Gastroesophageal sphincter (tissue), 2 donors: ENCODE measurements at regions not wholly inside any gene's neighbourhood (a gene's known extent, or its start where the extent isn't known, plus 50 kb on each side); places are given as distances from the start of the nearest gene placed in this dataset.

Experiments used
- EP300 ChIP-seq: sonication (generic); formaldehyde crosslinking; IDR thresholded peaks from one replicate; pipeline ENCODE4 v1.6.1; 2017; ENCODE audit warnings: antibody characterized with exemption, mild to moderate bottlenecking
- POLR2A ChIP-seq, 2 donors: fragments of 450-650 bp; IDR thresholded peaks; one replicate each; pipeline ENCODE4 v1.6.1; 2017; ENCODE audit warnings: antibody characterized with exemption in 2 of 2, mild to moderate bottlenecking in 2 of 2, moderate library complexity in 1 of 2

DNA sequence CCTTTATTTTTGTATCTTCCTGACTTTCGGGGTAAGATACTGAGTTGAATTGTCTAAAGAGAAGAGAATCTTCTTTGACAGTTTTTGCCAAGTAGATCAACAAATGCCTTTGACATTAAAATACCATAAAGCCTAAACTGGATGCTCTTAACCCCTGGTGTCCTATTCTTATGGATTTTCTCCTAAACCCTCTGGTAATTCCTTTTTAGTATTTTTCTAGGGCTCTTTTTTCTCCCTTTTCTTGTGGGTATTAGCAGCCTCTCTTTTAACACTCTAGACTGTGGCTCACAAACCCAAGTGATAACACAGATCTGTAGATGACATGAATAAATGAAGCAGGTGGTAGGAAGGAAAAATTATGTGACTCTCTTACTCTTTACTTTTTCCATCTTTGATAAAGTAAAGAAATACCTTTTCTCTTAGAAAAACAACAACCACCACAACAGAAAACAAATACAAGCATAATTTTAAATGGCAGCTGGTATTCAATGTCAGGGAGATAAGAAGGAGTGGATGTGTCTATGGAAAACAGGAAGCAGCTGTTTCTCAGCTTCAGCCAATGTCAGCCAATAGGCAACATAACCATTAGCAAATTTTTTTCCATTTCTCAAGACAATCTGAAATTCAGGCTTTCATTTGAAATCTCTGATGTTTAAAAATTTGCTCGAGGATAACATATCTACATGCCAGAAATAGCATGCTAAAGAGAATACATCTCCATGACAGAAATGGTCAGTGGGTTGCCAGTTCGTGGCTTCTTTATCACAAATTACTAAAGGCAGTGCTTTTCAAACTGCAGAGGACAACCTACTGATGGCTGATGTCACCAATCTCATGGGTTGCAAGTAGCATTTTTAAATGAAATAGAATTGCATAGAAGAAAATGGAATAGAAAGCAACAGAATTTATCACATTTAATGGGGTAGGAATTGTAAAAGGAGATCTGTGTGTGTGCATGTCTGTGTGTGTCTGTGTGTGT lies 123.1 kb upstream of the KRR1 start:
- TF ChIP-seq EP300 (no peak), POLR2A (IDR thresholded peaks at IDR 0.05) (no peak)
